GM18502 (cell line): ENCODE measurements at regions not wholly inside any gene's neighbourhood (a gene's known extent, or its start where the extent isn't known, plus 50 kb on each side); places are given as distances from the start of the nearest gene placed in this dataset.

Source experiments
- ATAC-seq: cut with Tn5 transposase; IDR thresholded peaks from one replicate; pipeline ENCODE4 v1.9.1; 2021; ENCODE audit warnings: mild to moderate bottlenecking; ENCODE audit not compliant: unreplicated experiment, poor library complexity

GRCh38 chr5:74304536-74304935 lies 336.0 kb downstream of the ENC1 start:
- ATAC-seq, result no peak

GRCh38 chr5:74303578-74303977 lies 336.9 kb downstream of the ENC1 start:
- ATAC-seq, result no peak

- ATAC-seq, result no peak
Observed at GRCh38 chr5:74301576-74301975, 339.0 kb downstream of the ENC1 start.

- ATAC-seq, result no peak
Observed at GRCh38 chr5:74300808-74301389, 339.6 kb downstream of the ENC1 start.

- ATAC-seq, result no peak
Observed at GRCh38 chr5:74299833-74300232, 340.7 kb downstream of the ENC1 start.

- ATAC-seq, result no peak
Observed at GRCh38 chr5:74296685-74297408, 343.7 kb downstream of the ENC1 start.

- no peak for ATAC-seq
Observed at GRCh38 chr5:74295676-74296075, 344.9 kb downstream of the ENC1 start.

- ATAC-seq, result no peak
Observed at GRCh38 chr5:74295141-74295540, 345.4 kb downstream of the ENC1 start.

GRCh38 chr5:74294231-74294705 lies 346.3 kb downstream of the ENC1 start:
- peak; percentile 76 for ATAC-seq

- no peak for ATAC-seq
Observed at GRCh38 chr5:74293182-74293581, 347.3 kb downstream of the ENC1 start.

- no peak for ATAC-seq
Observed at GRCh38 chr5:74290634-74291241, 349.8 kb downstream of the ENC1 start.

- ATAC-seq, result no peak
Observed at GRCh38 chr5:74289691-74290090, 350.8 kb downstream of the ENC1 start.

GRCh38 chr5:74289238-74289637 lies 351.3 kb downstream of the ENC1 start:
- no peak for ATAC-seq

GRCh38 chr5:74288448-74289108 lies 351.9 kb downstream of the ENC1 start:
- ATAC-seq, result no peak

GRCh38 chr5:74288038-74288437 lies 352.5 kb downstream of the ENC1 start:
- no peak for ATAC-seq

GRCh38 chr5:74286734-74287695 lies 353.5 kb downstream of the ENC1 start:
- ATAC-seq, result no peak

GRCh38 chr5:74285675-74286280 lies 354.8 kb downstream of the ENC1 start:
- no peak for ATAC-seq

GRCh38 chr5:74282490-74282889 lies 358.0 kb downstream of the ENC1 start:
- no peak for ATAC-seq

GRCh38 chr5:74281166-74281565 lies 359.4 kb downstream of the ENC1 start:
- ATAC-seq, result no peak

- ATAC-seq, result no peak
Observed at GRCh38 chr5:74280306-74280705, 360.2 kb downstream of the ENC1 start.
